T-helper 2 cell treated with Interferon-gamma antibody and Interleukin-4, amounts not matched to agents 100 ng/mL and 5 ng/mL, for 36 hours (primary cell): ENCODE measurements at regions not wholly inside any gene's neighbourhood (a gene's known extent, or its start where the extent isn't known, plus 50 kb on each side); places are given as distances from the start of the nearest gene placed in this dataset.
"Not testable (repeated sequence)": the region's sequence is repeated elsewhere in the genome, so short reads cannot be mapped to it uniquely, and the experiment has no call there.

Experiments used
- intact Hi-C: fragments of 100-400 bp; cut with micrococcal nuclease; formaldehyde crosslinking; loops from one replicate; pipeline ENCODE4 v1.15.1; 2023

- intact Hi-C loops: no loop called here
Observed at GRCh38 chr4:107470173-107470572, 249.9 kb downstream of the PAPSS1 start.

- intact Hi-C loops: no loop called here
Observed at GRCh38 chr4:107468812-107469211, 251.2 kb downstream of the PAPSS1 start.

- intact Hi-C loops: no loop called here
Observed at GRCh38 chr4:107468156-107468555, 251.9 kb downstream of the PAPSS1 start.

DNA sequence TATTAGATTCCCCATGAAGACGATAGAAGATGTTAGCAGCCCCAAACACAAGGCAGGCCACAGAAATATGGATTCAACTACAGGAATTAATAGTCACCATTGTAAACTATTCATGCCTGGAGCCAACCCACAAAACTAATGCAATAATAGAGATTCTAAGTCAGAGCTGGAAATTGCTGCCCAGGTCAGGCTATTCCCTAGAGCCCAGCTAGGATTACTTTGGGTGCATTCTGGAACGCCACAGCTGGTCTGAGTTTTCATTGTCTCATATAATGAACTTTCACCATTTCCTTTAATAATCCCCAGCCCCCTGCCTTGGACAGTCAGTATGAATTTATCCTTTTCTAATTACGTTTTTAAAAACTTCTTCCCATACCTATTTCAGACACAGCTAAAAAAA lies 252.6 kb downstream of the PAPSS1 start:
- intact Hi-C loops: no loop called here

GRCh38 chr4:107458194-107458593 lies 261.8 kb downstream of the PAPSS1 start:
- intact Hi-C loops: no loop called here

DNA sequence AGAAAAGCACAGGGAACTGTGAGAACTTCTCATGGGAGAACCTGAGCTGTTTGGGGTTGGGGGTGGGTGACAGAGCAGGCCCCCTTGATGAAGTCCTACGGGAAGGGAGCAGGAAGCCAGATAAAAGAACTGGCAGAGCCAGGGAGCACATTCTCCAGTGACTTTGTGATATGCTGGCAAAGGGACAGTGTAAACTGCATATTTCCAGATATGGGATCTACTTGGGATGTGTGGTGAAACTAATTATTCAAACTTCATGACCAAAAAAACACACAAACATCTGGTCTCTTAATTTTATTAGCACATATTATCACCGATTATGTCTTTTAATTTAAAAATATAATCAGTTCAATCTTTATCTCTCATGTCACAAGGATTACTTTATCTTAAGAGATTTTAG lies 266.0 kb downstream of the PAPSS1 start:
- intact Hi-C loops: no loop called here

DNA sequence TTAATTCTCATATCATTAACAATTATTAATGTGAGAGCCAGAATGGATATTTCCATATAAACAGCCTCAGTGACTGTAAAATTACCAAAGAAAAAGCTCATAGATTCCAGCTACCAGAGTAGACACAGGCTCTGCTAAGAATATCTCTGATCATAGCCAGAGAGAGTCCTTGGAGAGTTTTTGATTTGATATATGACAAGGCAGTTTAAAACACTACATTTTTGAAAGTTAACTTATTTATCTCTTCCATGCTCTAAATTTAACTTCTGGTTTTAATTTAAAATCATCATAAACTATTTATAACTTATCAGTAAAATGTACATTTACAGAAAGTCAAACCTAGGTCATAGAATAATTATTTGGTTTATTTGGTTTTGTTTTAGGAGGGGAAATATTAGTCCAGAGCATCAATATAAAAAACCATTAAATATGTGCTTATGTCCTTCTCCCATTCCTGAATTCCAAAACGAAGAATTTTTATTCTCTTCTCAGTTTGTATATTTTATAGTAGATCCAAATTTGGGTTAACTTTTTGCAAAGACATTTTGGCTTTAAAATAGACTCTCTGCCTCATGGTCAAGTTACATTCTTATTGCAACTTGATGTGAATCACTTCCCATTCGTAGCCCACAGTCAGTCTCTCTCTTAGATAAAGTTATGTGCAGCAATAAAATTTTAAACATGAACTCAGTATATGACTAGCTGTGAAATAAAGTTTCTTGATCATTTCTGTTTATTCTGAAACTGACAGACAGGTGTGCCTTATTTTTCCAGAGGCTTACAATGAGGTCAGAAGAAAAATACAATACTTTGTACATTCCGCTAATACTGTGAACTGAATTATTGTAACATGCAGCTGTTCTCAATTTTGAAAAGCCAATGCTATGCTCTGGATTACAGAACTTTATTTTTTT lies 267.1 kb downstream of the PAPSS1 start:
- intact Hi-C loops: no loop called here

DNA sequence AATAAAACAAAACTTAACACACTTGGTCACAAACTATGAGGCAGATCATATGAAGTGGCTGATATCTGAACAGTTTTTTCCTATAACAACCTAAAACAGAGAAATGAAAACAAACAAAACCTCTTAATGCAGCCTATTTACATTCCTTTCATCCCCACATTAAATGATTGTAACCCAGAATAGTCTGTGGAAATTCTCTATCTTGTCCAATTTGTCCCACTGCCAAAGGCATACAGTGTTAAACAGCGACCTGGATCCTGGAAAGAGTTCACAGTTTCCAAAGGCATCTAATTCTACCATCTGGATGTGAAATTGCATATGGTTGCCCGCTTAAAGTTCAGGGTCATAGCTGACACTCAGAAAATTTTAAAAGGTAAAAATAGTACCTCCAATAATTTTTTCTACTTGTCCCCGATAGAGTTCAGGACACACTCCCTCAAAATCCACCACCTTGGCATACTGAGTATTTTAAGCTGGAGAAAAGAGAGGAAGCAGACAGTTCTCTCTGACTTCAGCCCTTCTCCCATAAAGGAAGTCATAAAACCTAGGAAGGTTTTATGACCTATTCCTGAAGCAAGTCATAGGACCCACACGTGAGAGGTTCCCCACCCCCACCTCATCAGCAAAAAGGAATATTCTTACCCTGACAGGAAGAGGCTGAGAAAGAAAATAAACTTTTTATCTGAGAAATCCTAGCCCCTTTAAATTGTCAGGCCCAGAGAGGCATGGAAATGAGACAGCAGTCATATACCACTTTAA lies 270.2 kb downstream of the PAPSS1 start:
- intact Hi-C loops: no loop called here

DNA sequence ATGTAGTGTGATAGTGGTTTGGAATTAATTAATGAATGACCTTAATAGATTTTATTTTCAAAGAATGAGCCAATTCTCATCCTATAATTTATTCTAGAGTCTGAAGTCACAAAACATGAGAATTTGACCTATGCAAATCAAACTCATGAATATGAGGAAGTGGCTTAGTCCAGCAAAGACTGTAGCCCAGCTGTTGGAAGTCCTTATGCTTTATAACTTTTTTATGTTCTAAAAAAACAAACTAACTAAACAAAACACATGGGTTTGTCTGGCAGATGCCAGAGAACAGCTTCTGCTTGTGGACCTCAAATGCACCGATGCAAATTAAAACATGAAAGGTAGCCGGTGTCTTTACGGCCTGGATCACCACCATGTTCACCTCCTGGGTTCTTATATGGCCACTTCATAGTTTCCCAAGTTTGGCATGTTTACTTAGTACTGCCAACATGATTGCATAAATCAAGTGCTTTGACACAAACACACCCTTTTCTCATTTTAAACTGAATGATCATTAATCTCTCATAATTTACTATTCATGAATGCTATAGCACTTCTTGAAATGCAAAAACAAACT lies 277.4 kb downstream of the PAPSS1 start:
- intact Hi-C loops: no loop called here

DNA sequence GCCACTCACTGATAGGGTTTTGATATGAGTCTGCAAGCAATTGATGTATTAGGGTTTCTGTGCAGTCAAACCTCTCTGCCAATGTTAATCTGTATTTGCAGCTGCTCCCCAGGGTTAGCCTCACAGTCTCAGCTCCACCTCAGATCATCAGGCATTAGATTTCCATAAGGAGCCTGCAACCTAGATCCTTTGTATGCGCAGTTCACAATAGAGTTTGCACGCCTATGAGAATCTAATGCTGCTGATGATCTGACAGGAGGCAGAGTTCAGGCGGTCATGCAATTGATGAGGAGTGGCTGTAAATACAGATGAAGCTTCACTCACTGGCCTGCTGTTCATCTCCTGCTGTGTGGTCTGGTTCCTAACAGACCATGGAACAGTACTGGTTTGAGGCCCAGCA lies 280.6 kb downstream of the PAPSS1 start:
- intact Hi-C loops: no loop called here

- intact Hi-C loops: not testable (repeated sequence)
Observed at GRCh38 chr4:107436471-107436870, 283.6 kb downstream of the PAPSS1 start.

DNA sequence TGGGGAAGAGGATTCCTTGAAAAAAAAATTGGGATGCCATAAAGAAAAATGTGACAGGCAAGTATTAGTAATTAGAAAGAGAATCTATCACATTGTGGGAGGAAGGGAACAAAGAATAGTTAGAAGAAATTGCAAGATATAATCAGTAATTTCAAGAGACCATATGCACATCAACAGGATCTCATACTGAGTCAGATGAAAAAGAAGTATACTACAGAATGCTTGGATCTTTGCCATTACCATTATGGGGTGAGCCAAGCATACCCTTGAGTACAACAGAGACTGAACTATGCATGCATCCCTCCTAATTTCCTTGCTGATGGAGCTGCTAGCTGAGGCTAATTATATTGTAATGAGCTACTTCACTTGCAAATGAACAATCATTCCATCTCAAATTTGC lies 287.6 kb downstream of the PAPSS1 start:
- intact Hi-C loops: no loop called here

GRCh38 chr4:107423677-107424405 lies 296.2 kb downstream of the PAPSS1 start:
- intact Hi-C loops: no loop called here

- intact Hi-C loops: not testable (repeated sequence)
Observed at GRCh38 chr4:107419536-107419935, 300.5 kb downstream of the PAPSS1 start.

DNA sequence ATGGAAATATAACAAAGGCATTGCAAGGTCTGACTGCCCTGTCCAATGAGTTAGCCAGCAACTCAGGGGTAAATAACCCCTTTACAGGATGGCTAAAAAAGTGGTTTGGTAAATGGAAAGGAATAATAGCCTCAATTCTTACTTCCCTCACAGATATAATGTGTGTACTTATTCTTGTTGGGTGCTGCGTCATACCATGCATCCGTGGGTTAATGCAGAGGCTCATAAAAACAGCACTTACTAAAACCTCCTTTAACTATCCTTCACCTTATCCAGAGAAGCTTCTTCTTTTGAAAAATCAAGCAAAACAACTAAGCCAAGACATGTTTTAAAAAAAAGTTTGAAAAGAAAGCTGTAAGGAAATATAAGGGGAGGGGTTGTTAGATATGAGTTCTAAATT lies 301.0 kb downstream of the PAPSS1 start:
- intact Hi-C loops: no loop called here

DNA sequence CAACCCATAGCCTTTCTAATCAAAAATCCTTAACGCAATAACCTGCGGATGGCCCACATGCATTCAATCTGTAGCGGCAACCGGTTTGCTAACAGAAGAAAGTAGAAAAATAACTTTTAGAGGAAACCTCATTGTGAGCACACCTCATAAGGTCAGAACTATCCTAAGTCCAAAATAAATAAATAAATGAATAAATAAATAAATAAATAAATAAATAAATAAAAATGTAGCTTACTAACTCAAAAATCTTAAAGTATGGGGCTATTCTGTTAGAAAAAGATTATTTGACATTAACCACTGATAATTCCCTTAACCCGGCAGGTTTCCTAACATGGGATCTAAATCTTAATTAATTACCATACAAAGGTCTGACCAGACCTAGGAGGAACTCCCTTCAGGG lies 304.5 kb downstream of the PAPSS1 start:
- intact Hi-C loops: not testable (repeated sequence)

DNA sequence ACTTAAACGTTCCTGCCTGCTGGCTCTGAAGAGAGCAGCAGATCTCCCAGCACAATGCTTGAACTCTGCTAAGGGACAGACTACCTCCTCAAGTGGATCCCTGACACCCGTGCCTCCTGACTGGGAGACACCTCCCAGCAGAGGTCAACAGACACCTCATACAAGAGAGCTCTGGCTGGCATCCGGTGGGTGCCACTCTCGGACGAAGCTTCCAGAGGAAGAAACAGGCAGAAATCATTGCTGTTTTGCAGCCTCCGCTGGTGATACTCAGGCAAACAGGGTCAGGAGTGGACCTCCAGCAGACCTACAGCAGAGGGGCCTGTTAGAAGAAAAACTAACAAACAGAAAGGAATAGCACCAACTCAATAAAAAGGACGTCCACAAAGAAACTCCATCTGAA lies 310.2 kb downstream of the PAPSS1 start:
- intact Hi-C loops: not testable (repeated sequence)

- intact Hi-C loops: no loop called here
Observed at GRCh38 chr4:107408968-107409367, 311.1 kb downstream of the PAPSS1 start.

DNA sequence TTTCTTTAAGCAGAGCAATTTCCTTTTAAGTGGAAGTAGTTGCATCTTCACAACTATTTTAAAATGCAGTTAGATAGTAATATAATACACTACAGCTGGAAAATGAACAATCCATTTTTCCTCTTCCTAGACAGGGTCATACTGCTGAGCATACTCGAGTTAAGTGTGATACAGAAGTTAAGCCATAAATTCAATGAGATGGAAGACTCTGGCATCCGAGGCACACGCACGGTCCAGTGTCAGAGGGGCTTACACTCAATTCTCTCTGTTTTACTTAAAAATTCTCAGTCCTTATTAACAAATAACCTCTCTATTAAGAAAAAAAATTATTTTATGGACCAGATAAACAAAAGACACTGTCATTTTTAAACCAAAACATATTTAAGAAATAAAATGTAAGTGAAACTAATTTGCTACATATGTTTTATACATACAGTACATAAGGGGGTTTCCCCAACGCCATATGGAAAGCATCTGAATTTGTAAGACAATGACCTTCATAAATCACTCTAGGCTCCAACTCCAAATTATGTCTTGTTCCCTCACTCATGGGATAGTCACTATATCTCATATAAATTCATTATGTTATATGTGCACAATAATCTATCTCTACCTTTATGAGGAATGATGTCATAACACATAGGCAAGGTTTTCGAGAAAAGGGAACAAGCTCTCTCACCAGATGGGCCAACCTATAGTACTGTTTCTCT lies 315.3 kb downstream of the PAPSS1 start:
- intact Hi-C loops: no loop called here

GRCh38 chr4:107402291-107402690 lies 317.7 kb downstream of the PAPSS1 start:
- intact Hi-C loops: no loop called here

DNA sequence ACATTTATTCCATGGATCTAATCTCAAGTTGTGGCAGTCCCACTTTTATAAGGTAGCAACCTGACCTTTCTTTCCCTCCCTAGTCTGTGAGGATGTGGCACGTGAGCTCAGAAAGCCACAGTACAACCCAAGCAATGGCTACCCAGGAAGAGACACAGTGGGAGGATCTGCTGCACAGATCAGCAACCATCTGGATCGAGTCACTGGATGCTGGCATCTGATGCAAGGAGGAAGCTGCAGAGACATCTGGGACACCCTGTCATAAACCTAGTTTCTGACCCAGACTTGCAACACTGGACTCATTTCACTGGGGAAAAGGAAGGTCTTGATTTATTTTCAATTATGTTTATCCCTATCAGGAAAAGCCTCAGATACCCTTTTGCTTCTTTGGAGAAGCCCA lies 327.1 kb downstream of the PAPSS1 start:
- intact Hi-C loops: no loop called here
